SK-N-SH (cell line): ENCODE measurements at regions not wholly inside any gene's neighbourhood (a gene's known extent, or its start where the extent isn't known, plus 50 kb on each side); places are given as distances from the start of the nearest gene placed in this dataset.

Experiments used
- CTCF ChIA-PET: fragments of 300-600, 350-600 bp; formaldehyde crosslinking; extraction: SDS; loops from one replicate; lab custom pipeline; 2021; lab: Yijun Ruan, JAX
- POLR2A ChIA-PET: fragments of 350-600 bp; sonication (Branson Sonifier 250); formaldehyde crosslinking; extraction: SDS; loops from one replicate; lab custom pipeline; 2020; ENCODE audit warnings: antibody characterized with exemption, inconsistent platforms; lab: Yijun Ruan, JAX
- DNase-seq: peaks from one replicate; pipeline ENCODE4 v3.0.0; 2012
- H2AFZ ChIP-seq: fragments of 200-600 bp; sonication (generic); 2 replicates; pipeline ENCODE4 v1.8.1; 2016; ENCODE audit warnings: antibody characterized with exemption, mild to moderate bottlenecking, low read depth
- H3F3A ChIP-seq: fragments of 200-600 bp; sonication (generic); replicated peaks from 2 replicates; pipeline ENCODE3; 2016; ENCODE audit warnings: antibody characterized with exemption, mild to moderate bottlenecking; ENCODE audit not compliant: insufficient read depth
- H3K27ac ChIP-seq, 2 experiments: fragments of 200-500 bp in 1 of 2; fragments of 200-600 bp in 1 of 2; sonication (Bioruptor generic) in 1 of 2; sonication (generic), shearing (Covaris generic) in 1 of 2; 2 replicates each; pipeline versions ENCODE4 v1.5.1 to v1.6.1; 2014 to 2016; ENCODE audit warnings: low read depth in 2 of 2, inconsistent platforms in 1 of 2, low read length in 1 of 2, mild to moderate bottlenecking in 1 of 2, mixed read lengths in 1 of 2
- H3K27me3 ChIP-seq: fragments of 200-600 bp; sonication (generic), shearing (Covaris generic); 2 replicates; pipeline ENCODE4 v1.6.1; 2016; ENCODE audit warnings: mixed run types; ENCODE audit not compliant: insufficient read depth
- H3K36me3 ChIP-seq, 2 experiments: fragments of 200-500 bp in 1 of 2; fragments of 200-600 bp in 1 of 2; sonication (Bioruptor generic) in 1 of 2; sonication (generic) in 1 of 2; replicated peaks in 1 of 2; 2 replicates each; pipeline versions ENCODE3 to v1.5.1; 2014 to 2016; ENCODE audit warnings: low read length in 1 of 2, mild to moderate bottlenecking in 1 of 2; ENCODE audit not compliant: insufficient read depth in 2 of 2, control insufficient read depth in 1 of 2
- H3K4me1 ChIP-seq, 2 experiments: fragments of 200-500 bp in 1 of 2; fragments of 200-600 bp in 1 of 2; sonication (Bioruptor generic) in 1 of 2; sonication (generic), shearing (Covaris generic) in 1 of 2; 2 replicates each; pipeline versions ENCODE4 v1.5.1 to v1.6.1; 2014 to 2016; ENCODE audit warnings: low read depth in 1 of 2, low read length in 1 of 2, mixed run types in 1 of 2; ENCODE audit not compliant: insufficient read depth in 2 of 2, control insufficient read depth in 1 of 2
- H3K4me2 ChIP-seq: fragments of 200-600 bp; sonication (generic), shearing (Covaris generic); 2 replicates; pipeline ENCODE4 v1.6.1; 2017; ENCODE audit warnings: mixed run types
- H3K4me3 ChIP-seq, 2 experiments: fragments of 200-500 bp in 1 of 2; fragments of 200-600 bp in 1 of 2; sonication (Bioruptor generic) in 1 of 2; sonication (generic), shearing (Covaris generic) in 1 of 2; 2 replicates each; pipeline versions ENCODE4 v1.5.1 to v1.8.1; 2014 to 2016; ENCODE audit warnings: low read depth in 2 of 2, inconsistent platforms in 1 of 2, low read length in 1 of 2, mild to moderate bottlenecking in 1 of 2, mixed read lengths in 1 of 2, moderate library complexity in 1 of 2
- H3K79me2 ChIP-seq: fragments of 200-600 bp; sonication (generic); 2 replicates; pipeline ENCODE4 v1.8.1; 2017; ENCODE audit warnings: mild to moderate bottlenecking; ENCODE audit not compliant: insufficient read depth
- H3K9ac ChIP-seq: fragments of 200-600 bp; sonication (generic); 2 replicates; pipeline ENCODE4 v1.6.1; 2017; ENCODE audit warnings: mixed run types
- H3K9me2 ChIP-seq: fragments of 200-600 bp; sonication (generic); 2 replicates; pipeline ENCODE4 v1.6.1; 2017; ENCODE audit warnings: mixed run types
- H3K9me3 ChIP-seq: fragments of 200-600 bp; sonication (generic); 2 replicates; pipeline ENCODE4 v1.6.1; 2017; ENCODE audit warnings: mixed run types, mild to moderate bottlenecking, moderate library complexity
- H4K20me1 ChIP-seq: fragments of 200-600 bp; sonication (generic); 2 replicates; pipeline ENCODE4 v1.6.1; 2017; ENCODE audit warnings: mild to moderate bottlenecking, mixed run types; ENCODE audit not compliant: insufficient read depth
- CTCF ChIP-seq: fragments of 200-600 bp; sonication (generic); IDR thresholded peaks from 2 replicates; pipeline ENCODE4 v1.6.1; 2017; ENCODE audit warnings: antibody characterized with exemption, mild to moderate bottlenecking, moderate library complexity
- EP300 ChIP-seq, 2 experiments: IDR thresholded peaks; 2 replicates each; pipeline versions ENCODE4 v1.4.0 to v1.6.1; 2012; ENCODE audit warnings: borderline replicate concordance in 1 of 2, low read depth in 1 of 2, low read length in 1 of 2
- EZH2phosphoT487 ChIP-seq: fragments of 200-600 bp; sonication (generic); IDR thresholded peaks from 2 replicates; pipeline ENCODE4 v1.6.1; 2017; ENCODE audit warnings: low read depth, mixed run types, mild to moderate bottlenecking, antibody characterized with exemption, moderate library complexity, borderline replicate concordance
- FOSL2 ChIP-seq: IDR thresholded peaks from 2 replicates; pipeline ENCODE4 v1.4.0; 2012; ENCODE audit warnings: low read depth, mild to moderate bottlenecking, moderate library complexity, borderline replicate concordance
- FOXJ3 ChIP-seq: sonication (generic); formaldehyde crosslinking; IDR thresholded peaks from 2 replicates; pipeline ENCODE4 v1.5.1; 2020; ENCODE audit warnings: mild to moderate bottlenecking, missing genetic modification reagents
- IRF3 ChIP-seq: fragments of 150-350 bp; IDR thresholded peaks from 2 replicates; pipeline ENCODE4 v1.6.1; 2016; ENCODE audit warnings: mild to moderate bottlenecking, low read depth, low read length
- JUND ChIP-seq: IDR thresholded peaks from 2 replicates; pipeline ENCODE4 v1.4.0; 2012
- MEF2A ChIP-seq: IDR thresholded peaks from 2 replicates; pipeline ENCODE4 v1.4.0; 2012; ENCODE audit warnings: low read depth, borderline replicate concordance
- NRF1 ChIP-seq: IDR thresholded peaks from 2 replicates; pipeline ENCODE4 v1.6.1; 2012; ENCODE audit warnings: low read depth, mild to moderate bottlenecking, low read length
- POLR2AphosphoS5 ChIP-seq: IDR thresholded peaks from 2 replicates; pipeline ENCODE4 v1.6.1; 2012; ENCODE audit warnings: low read depth, low read length
- RCOR1 ChIP-seq: fragments of 150-350 bp; IDR thresholded peaks from 2 replicates; pipeline ENCODE4 v1.6.1; 2017; ENCODE audit warnings: antibody characterized with exemption, low read length
- SIN3A ChIP-seq: IDR thresholded peaks from 2 replicates; pipeline ENCODE4 v1.6.1; 2012; ENCODE audit warnings: low read depth, mild to moderate bottlenecking, low read length, moderate library complexity, borderline replicate concordance
- SMC3 ChIP-seq: IDR thresholded peaks from 2 replicates; pipeline ENCODE4 v1.6.1; 2012; ENCODE audit warnings: low read depth, low read length, improper control_type of control experiment
- USF2 ChIP-seq: fragments of 150-350 bp; IDR thresholded peaks from 2 replicates; pipeline ENCODE4 v1.6.1; 2017; ENCODE audit warnings: antibody characterized with exemption, low read length, low read depth, borderline replicate concordance
- YY1 ChIP-seq: IDR thresholded peaks from 2 replicates; pipeline ENCODE4 v1.4.0; 2012; ENCODE audit warnings: low read depth, mild to moderate bottlenecking
- WGBS: methylation state at CpG from one replicate; pipeline ENCODE4 v1.1.6; 2017; ENCODE audit warnings: low lambda C conversion rate; 5-methylcytosine and 5-hydroxymethylcytosine counted together

- TF ChIP-seq IRF3: no peak
- no peak for TF ChIP-seq EP300 (IDR thresholded peaks at IDR 0.05; ENCODE audit: borderline replicate concordance in 1 of 2, low read depth in 1 of 2, low read length in 1 of 2)
- POLR2A ChIA-PET: no interaction called here
- no peak overlapping the region for H3K27ac ChIP-seq
- H2AFZ ChIP-seq: no peak overlapping the region
- no peak for DNase-seq
- H3K4me1 ChIP-seq: peaks cover 0 to 3% of the 10 kb centered on the region in 2 experiments; a peak in 1 of 4 replicates
- H3K79me2 ChIP-seq: no peaks in the 10 kb centered on the region
- H3K9me3 ChIP-seq: no peaks in the 10 kb centered on the region
- H3K9me2 ChIP-seq: no peaks in the 10 kb centered on the region
- CTCF ChIA-PET: interaction anchor here (1.2 to 1.8 kb wide), 2 partner anchors 9 to 12 kb away, joined by 3 to 4 read pairs; no protein-coding TSS in a partner anchor
- H3K4me2 ChIP-seq: no peak overlapping the region
- 54% methylated on average over 2 of the region's 2 CpGs for WGBS
- no peaks in the 10 kb centered on the region for H4K20me1 ChIP-seq
- no peaks in the 10 kb centered on the region for H3F3A ChIP-seq
- H3K4me3 ChIP-seq: no peak overlapping the region
- no peak overlapping the region for H3K9ac ChIP-seq
- peaks cover 28% of the 10 kb centered on the region; the same call in 1 of the 2 replicates for H3K27me3 ChIP-seq
- no peaks in the 10 kb centered on the region for H3K36me3 ChIP-seq
These were observed 56.0 kb upstream of the LINGO1 start for GRCh38 chr15:77688693-77689092.

- H3K4me2 ChIP-seq: no peak overlapping the region
- no peaks in the 10 kb centered on the region for H4K20me1 ChIP-seq
- peak; percentile 55 for DNase-seq
- H3K27me3 ChIP-seq: peaks cover 24% of the 10 kb centered on the region; the same call in 1 of the 2 replicates
- POLR2A ChIA-PET: no interaction called here
- H3K9me3 ChIP-seq: no peaks in the 10 kb centered on the region
- 64% methylated on average over 8 of the region's 8 CpGs for WGBS
- no peaks in the 10 kb centered on the region for H3K79me2 ChIP-seq
- H2AFZ ChIP-seq: no peak overlapping the region
- H3K4me1 ChIP-seq: peaks cover 0 to 3% of the 10 kb centered on the region in 2 experiments; a peak in 1 of 4 replicates
- no peak for TF ChIP-seq JUND
- no peak for TF ChIP-seq SIN3A
- no peak for TF ChIP-seq FOSL2
- TF ChIP-seq NRF1: no peak
- TF ChIP-seq MEF2A: no peak
- TF ChIP-seq SMC3: no peak
- TF ChIP-seq POLR2AphosphoS5: no peak
- no peak overlapping the region for H3K4me3 ChIP-seq
- CTCF ChIA-PET: interaction anchor here (1.8 kb wide), 1 partner anchor 8 kb away, joined by 4 read pairs; no protein-coding TSS in a partner anchor
- no peaks in the 10 kb centered on the region for H3K9me2 ChIP-seq
- no peak overlapping the region for H3K27ac ChIP-seq
- no peaks in the 10 kb centered on the region for H3K36me3 ChIP-seq
- H3K9ac ChIP-seq: no peak overlapping the region
- H3F3A ChIP-seq: no peaks in the 10 kb centered on the region
These were observed 55.6 kb upstream of the LINGO1 start for GRCh38 chr15:77688266-77688665.

- CTCF ChIA-PET: interaction anchor here (1.8 kb wide), 1 partner anchor 52 kb away, joined by 5 read pairs; no protein-coding TSS in a partner anchor
- H3K9me3 ChIP-seq: no peaks in the 10 kb centered on the region
- H3K4me1 ChIP-seq: peaks cover 0 to 3% of the 10 kb centered on the region in 2 experiments; a peak in 1 of 4 replicates
- TF ChIP-seq EZH2phosphoT487: no peak
- no peak for TF ChIP-seq SMC3
- TF ChIP-seq SIN3A: no peak
- no peak for TF ChIP-seq USF2
- TF ChIP-seq EP300 (IDR thresholded peaks at IDR 0.05; ENCODE audit: borderline replicate concordance in 1 of 2, low read depth in 1 of 2, low read length in 1 of 2): no peak
- no peak for TF ChIP-seq POLR2AphosphoS5
- no peak for TF ChIP-seq RCOR1
- no peak for TF ChIP-seq YY1
- no peak for TF ChIP-seq CTCF
- TF ChIP-seq FOXJ3 (CRISPR knock-in tag): no peak
These were observed 52.5 kb upstream of the LINGO1 start for GRCh38 chr15:77685082-77685815.

More at GRCh38 chr15:77685082-77685815, 52.5 kb upstream of the LINGO1 start:
- no peak overlapping the region for H3K27ac ChIP-seq
- H3K9ac ChIP-seq: no peak overlapping the region
- no peaks in the 10 kb centered on the region for H3K36me3 ChIP-seq
- H2AFZ ChIP-seq: no peak overlapping the region
- no peaks in the 10 kb centered on the region for H3F3A ChIP-seq
- H4K20me1 ChIP-seq: no peaks in the 10 kb centered on the region
- H3K79me2 ChIP-seq: no peaks in the 10 kb centered on the region
- 51% methylated on average over 6 of the region's 7 CpGs for WGBS
- H3K27me3 ChIP-seq: peaks cover 8% of the 10 kb centered on the region; the same call in 1 of the 2 replicates
- POLR2A ChIA-PET: no interaction called here
- no peak overlapping the region for H3K4me3 ChIP-seq
- no peak for DNase-seq
- H3K9me2 ChIP-seq: no peaks in the 10 kb centered on the region
- no peak overlapping the region for H3K4me2 ChIP-seq
